GM10248 (cell line): ENCODE measurements at regions not wholly inside any gene's neighbourhood (a gene's known extent, or its start where the extent isn't known, plus 50 kb on each side); places are given as distances from the start of the nearest gene placed in this dataset.

ENCODE experiments used
- CTCF ChIA-PET: fragments of 300-600 bp; sonication (Branson Sonifier 250); formaldehyde crosslinking; extraction: SDS; loops from one replicate; lab custom pipeline; 2021; ENCODE audit warnings: antibody characterized with exemption; lab: Yijun Ruan, JAX
- POLR2A ChIA-PET: fragments of 350-650 bp; sonication (Branson Sonifier 250); formaldehyde crosslinking; extraction: SDS; loops from one replicate; lab custom pipeline; 2020; ENCODE audit warnings: antibody characterized with exemption; lab: Yijun Ruan, JAX
- DNase-seq: peaks from one replicate; pipeline ENCODE4 v3.0.0; 2012; ENCODE audit errors: extremely low spot score
- CTCF ChIP-seq: IDR thresholded peaks from 2 replicates; pipeline ENCODE4 v1.5.1; 2012; ENCODE audit warnings: mild to moderate bottlenecking, low read depth; ENCODE audit errors: extremely low read depth, missing control alignments, control extremely low read depth

GRCh38 chr10:58026036-58026435 is 241.7 kb downstream of the IPMK start:
- ChIA-PET CTCF (no interaction called here), POLR2A (no interaction called here)
- no peak for TF ChIP-seq CTCF
- no peak for DNase-seq

- no peak for TF ChIP-seq CTCF
- POLR2A ChIA-PET, result no interaction called here
- CTCF ChIA-PET, result no interaction called here
- DNase-seq, result no peak
These were observed 244.2 kb downstream of the IPMK start for GRCh38 chr10:58023341-58024073.

- CTCF ChIA-PET, result no interaction called here
These were observed 247.7 kb downstream of the IPMK start for GRCh38 chr10:58019863-58020537.

GRCh38 chr10:58017719-58018367 is 249.9 kb downstream of the IPMK start:
- CTCF ChIA-PET, result no interaction called here
- no peak for TF ChIP-seq CTCF
- POLR2A ChIA-PET, result no interaction called here
- DNase-seq, result no peak

More at GRCh38 chr10:58019863-58020537, 247.7 kb downstream of the IPMK start:
- POLR2A ChIA-PET, result no interaction called here
- TF ChIP-seq CTCF, result no peak
- no peak for DNase-seq

- no peak for DNase-seq
- TF ChIP-seq CTCF, result no peak
- ChIA-PET POLR2A (no interaction called here), CTCF (no interaction called here)
These were observed 251.1 kb downstream of the IPMK start for GRCh38 chr10:58016614-58017013.

- ChIA-PET CTCF (interaction anchor here (1.4 kb wide), 1 partner anchor 10 kb away, joined by 3 read pairs; no protein-coding TSS in a partner anchor), POLR2A (no interaction called here)
- no peak for DNase-seq
- no peak for TF ChIP-seq CTCF
These were observed 253.3 kb downstream of the IPMK start for GRCh38 chr10:58014436-58014835.
